Rectal smooth muscle tissue (tissue), 1 donor: ENCODE measurements at regions not wholly inside any gene's neighbourhood (a gene's known extent, or its start where the extent isn't known, plus 50 kb on each side); places are given as distances from the start of the nearest gene placed in this dataset.
A peak's percentile ranks its signal among the peaks of the same experiment; 100 is the strongest.
"Not testable (repeated sequence)": the region's sequence is repeated elsewhere in the genome, so short reads cannot be mapped to it uniquely, and the experiment has no call there.

Source experiments
- H3K27ac ChIP-seq: one replicate; pipeline ENCODE4 v1.7.0; 2013; ENCODE audit warnings: low read depth, low read length, inconsistent platforms
- H3K27me3 ChIP-seq: one replicate; pipeline ENCODE4 v1.7.0; 2013; ENCODE audit warnings: low read length; ENCODE audit not compliant: control insufficient read depth, insufficient read depth
- H3K36me3 ChIP-seq: one replicate; pipeline ENCODE4 v1.7.0; 2013; ENCODE audit warnings: low read length; ENCODE audit not compliant: control insufficient read depth, insufficient read depth
- H3K4me1 ChIP-seq: one replicate; pipeline ENCODE4 v1.7.0; 2013; ENCODE audit warnings: low read length; ENCODE audit not compliant: control insufficient read depth, insufficient read depth
- H3K4me3 ChIP-seq: one replicate; pipeline ENCODE4 v1.7.0; 2013; ENCODE audit warnings: low read length
- H3K9ac ChIP-seq: one replicate; pipeline ENCODE4 v1.7.0; 2013; ENCODE audit warnings: low read length

DNA sequence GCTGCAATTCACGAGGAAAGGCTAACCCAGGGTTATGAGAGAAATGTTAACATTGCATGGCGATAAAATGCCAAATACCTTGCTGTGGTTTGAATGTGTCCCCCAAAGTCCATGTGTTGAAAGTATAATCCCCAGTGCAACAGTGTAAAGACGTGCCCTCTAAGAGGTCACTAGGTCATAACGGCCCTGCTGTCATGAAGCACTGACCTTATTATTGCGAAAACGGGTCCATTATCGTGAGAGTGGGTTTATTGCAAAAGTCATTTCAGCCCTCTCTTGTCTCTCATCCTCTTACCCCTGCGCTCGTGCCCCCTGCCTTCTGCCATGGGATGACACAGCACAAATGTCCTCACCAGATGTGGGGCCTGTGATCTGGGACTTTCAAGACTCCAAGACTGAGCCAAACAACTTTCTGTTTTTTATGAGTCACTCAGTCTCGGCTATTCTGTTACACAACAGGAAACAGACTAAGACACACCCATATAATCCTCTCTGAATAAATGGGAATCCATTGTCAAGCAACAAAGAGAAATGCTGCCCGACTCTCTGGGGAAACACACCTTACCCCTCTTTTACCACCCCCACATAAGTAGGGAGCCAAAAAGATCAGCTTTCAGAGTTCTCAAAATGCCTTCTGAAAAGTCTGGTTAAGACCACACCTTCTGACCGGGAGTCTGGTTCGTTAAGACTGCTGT is 73.1 kb upstream of the UCN3 start:
- H3K4me3 ChIP-seq, result peak overlapping the region; percentile 43
- peaks cover 3% of the 10 kb centered on the region for H3K4me1 ChIP-seq
- peak overlapping the region; percentile 1 for H3K9ac ChIP-seq
- peak overlapping the region; percentile 40 for H3K27ac ChIP-seq
- H3K36me3 ChIP-seq, result no peaks in the 10 kb centered on the region
- no peaks in the 10 kb centered on the region for H3K27me3 ChIP-seq

DNA sequence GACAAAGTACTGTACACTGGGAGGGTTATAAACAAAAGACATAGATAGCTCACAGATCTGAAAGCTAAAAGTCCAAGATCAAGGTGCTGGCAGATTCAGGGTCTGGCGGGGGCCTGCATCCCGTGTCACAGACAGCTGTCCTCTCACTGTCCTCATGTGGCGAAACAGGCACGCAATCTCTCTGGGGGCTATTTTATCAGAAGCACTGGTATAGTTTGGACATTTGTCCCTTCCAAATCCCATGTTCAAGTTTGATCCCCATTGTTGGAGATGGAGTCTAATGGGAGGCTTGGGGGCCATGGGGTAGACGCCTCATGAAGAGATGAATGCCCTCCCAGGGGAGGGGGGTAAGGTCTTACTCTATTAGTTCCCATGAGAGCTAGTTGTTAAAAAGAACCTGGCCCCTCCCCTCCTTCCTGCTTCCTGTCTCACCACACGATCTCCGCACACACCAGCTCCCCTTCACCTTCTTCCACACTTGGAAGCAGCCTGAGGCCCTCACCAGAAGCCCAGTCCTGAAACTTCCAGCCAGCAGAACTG is 72.5 kb upstream of the UCN3 start:
- H3K4me1 ChIP-seq, result peaks cover 3% of the 10 kb centered on the region

DNA sequence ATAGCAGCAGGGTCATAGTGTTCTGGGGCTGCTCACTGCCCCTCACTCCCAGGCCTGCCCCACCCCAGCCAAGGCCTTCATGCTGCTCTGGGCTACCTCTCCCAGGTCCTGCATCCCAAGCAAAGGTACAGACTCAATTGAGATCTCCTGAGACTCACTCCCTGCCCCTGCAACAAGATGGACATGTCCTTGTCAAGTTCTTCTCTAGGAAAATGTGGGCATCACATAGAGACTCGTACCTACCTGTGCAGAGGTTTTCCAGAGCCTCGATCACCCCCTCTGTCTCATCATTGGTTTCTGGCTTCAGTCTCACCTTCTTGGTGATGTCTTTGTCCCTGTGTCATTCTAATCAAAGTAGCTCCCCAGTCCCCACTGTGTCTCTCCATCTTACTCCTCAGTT is 71.8 kb upstream of the UCN3 start:
- H3K36me3 ChIP-seq, H3K4me3 ChIP-seq, H3K27ac ChIP-seq, H3K9ac ChIP-seq, H3K27me3 ChIP-seq, H3K4me1 ChIP-seq: not testable (repeated sequence)

More for the DNA sequence above, 72.5 kb upstream of the UCN3 start:
- H3K36me3 ChIP-seq, result no peaks in the 10 kb centered on the region
- peak overlapping the region; percentile 1 for H3K9ac ChIP-seq
- peak overlapping the region; percentile 40 for H3K27ac ChIP-seq
- H3K4me3 ChIP-seq, result peak overlapping the region; percentile 43
- no peaks in the 10 kb centered on the region for H3K27me3 ChIP-seq

DNA sequence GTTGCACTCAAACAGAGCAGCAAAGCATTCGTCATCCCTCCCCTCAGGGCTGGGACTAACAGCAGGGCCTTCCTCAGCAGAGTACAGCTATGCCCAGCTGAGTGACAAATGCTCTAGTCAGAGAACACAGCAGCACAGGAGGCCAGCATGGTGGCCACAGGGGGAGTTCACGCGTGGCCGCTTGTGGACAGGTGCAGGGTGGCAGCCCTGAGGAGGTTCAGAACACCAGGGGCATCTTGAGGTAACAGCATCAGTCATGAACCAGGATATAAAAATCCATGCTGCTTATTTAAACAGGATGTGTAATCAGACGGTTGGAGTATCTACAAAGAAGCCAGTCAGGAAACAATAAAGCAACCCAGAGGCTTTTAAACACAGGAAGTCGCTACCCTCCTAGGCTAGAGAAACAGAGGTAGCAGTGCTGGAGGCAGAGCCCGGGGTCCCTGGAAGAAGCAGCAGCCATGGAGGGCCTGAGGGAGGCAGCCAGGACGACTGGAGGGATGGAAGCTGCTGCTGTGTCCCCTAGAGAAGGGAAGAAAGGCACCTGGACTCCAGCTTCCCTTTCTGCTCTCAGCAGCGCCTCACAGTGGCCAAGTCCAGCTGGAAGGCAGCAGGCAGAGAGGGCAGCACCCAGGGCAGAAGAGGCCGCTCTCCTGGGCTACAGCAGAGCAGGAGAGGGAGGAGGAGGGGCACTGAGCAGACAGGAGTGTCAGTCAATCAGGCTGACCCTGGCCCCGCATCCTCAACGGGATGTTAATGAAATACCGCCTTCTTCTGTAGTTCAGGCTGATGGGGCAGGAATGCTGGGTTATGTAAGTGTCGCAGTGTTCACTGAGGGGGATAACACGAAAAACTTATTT is 70.8 kb upstream of the UCN3 start:
- H3K4me1 ChIP-seq, result peaks cover 3% of the 10 kb centered on the region
- no peaks in the 10 kb centered on the region for H3K36me3 ChIP-seq
- H3K4me3 ChIP-seq, result no peak overlapping the region
- no peak overlapping the region for H3K9ac ChIP-seq
- no peak overlapping the region for H3K27ac ChIP-seq
- no peaks in the 10 kb centered on the region for H3K27me3 ChIP-seq

DNA sequence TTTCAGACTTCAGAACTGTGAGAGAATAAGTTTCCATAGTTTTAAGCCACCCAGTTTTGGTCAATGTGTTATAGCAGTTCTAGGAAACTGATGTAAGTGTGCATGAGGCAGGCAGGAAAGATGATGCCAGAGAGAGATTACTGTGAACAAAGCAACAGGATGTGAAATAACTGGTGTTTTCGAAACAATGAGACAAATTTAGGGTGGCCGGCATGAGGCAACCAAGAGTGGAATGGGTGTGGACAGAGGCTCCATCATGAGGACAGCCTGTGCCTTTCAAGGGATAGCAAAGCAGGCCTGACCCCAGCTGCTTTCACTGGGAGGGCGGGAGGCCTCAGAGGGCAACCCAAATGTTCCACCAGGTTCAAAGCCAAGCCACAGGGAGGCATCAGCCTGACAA is 67.3 kb upstream of the UCN3 start:
- no peaks in the 10 kb centered on the region for H3K27me3 ChIP-seq
- no peak overlapping the region for H3K27ac ChIP-seq
- no peaks in the 10 kb centered on the region for H3K36me3 ChIP-seq
- no peak overlapping the region for H3K9ac ChIP-seq
- no peak overlapping the region for H3K4me3 ChIP-seq
- H3K4me1 ChIP-seq, result no peaks in the 10 kb centered on the region

DNA sequence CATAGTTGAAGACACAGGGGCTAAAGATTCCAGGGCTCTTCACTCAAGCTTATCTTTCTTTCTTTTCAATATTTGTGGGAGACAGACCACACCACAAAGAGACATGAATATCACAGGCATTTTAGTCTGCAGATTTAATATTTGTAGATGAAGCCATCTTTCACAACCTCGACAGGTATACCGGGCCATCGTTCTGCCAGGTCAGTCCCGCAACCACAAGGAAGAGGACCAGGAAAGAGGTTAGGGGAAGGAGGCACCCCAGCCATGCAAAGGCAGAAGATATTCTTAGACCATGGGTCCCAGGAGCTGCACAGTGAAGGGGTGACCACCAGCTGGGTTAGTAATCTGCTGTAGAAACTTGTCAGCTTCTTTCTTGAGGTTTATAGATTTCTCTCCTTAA is 66.8 kb upstream of the UCN3 start:
- Histone ChIP-seq H3K4me1 (no peaks in the 10 kb centered on the region), H3K27me3 (no peaks in the 10 kb centered on the region), H3K36me3 (no peaks in the 10 kb centered on the region), H3K4me3 (no peak overlapping the region), H3K9ac (no peak overlapping the region), H3K27ac (no peak overlapping the region)

DNA sequence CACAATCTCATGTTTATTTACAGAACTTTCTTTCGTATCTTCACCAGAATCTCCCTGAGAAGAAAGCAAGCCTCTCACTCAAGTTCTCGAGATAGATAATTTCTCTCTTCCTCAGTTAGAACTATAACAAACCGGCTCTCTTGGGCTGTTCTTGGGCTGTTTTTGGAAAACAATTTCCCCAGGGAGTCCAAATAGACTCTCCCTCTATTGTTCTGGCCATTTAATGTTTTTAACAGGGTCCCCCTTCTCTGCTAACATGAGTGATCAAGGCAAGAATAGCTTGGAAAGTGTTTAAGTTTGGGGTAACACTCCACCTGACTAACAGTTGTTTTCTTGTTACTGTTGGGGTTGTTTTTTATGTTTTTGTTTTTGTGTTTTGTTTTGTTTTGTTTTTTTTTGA is 64.8 kb upstream of the UCN3 start:
- H3K4me1 ChIP-seq, result no peaks in the 10 kb centered on the region
- no peaks in the 10 kb centered on the region for H3K27me3 ChIP-seq
- H3K27ac ChIP-seq, result no peak overlapping the region
- H3K36me3 ChIP-seq, result no peaks in the 10 kb centered on the region
- H3K9ac ChIP-seq, result no peak overlapping the region
- no peak overlapping the region for H3K4me3 ChIP-seq

DNA sequence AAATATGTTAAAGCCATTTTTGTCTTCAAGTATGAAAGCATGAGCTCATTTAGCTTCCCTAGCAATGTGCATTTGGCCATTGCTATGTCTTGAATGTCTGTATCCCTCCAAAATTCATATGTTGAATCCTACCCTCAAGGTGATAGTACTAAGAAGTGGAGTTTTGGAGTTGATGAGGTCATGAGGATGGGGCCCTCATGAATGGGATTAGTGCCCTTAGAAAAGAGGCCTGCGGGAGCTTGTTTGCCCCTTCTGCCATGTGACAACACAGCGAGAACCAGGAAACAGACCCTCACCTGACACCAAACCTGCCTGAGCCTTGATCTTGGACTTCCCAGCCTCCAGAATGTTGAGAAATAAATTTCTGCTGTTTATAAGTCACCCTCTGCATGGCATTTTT is 61.3 kb upstream of the UCN3 start:
- H3K27me3 ChIP-seq, result no peaks in the 10 kb centered on the region
- H3K9ac ChIP-seq, result no peak overlapping the region
- no peak overlapping the region for H3K27ac ChIP-seq
- no peak overlapping the region for H3K4me3 ChIP-seq
- H3K4me1 ChIP-seq, result no peaks in the 10 kb centered on the region
- no peaks in the 10 kb centered on the region for H3K36me3 ChIP-seq

DNA sequence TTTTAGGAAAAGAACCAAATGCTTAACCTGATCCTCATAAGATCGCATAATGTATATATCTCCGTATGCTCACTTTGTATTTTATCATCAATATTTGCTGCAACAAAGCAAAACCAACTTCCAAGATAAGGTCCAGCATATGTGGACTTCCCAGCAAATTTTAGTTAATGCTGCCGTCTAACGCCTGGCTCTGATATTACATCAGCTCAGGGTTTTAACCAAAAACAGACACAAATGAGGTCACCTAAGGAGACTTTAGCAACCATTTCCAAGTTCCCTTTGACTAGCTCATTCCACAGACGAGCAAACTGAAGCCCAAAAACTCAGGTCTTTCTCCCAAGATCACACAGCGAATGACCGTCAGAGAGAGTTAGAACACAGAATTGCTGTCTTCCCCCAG is 59.4 kb upstream of the UCN3 start:
- H3K27me3 ChIP-seq, result no peaks in the 10 kb centered on the region
- H3K9ac ChIP-seq, result no peak overlapping the region
- H3K27ac ChIP-seq, result no peak overlapping the region
- no peaks in the 10 kb centered on the region for H3K4me1 ChIP-seq
- H3K36me3 ChIP-seq, result no peaks in the 10 kb centered on the region
- no peak overlapping the region for H3K4me3 ChIP-seq

DNA sequence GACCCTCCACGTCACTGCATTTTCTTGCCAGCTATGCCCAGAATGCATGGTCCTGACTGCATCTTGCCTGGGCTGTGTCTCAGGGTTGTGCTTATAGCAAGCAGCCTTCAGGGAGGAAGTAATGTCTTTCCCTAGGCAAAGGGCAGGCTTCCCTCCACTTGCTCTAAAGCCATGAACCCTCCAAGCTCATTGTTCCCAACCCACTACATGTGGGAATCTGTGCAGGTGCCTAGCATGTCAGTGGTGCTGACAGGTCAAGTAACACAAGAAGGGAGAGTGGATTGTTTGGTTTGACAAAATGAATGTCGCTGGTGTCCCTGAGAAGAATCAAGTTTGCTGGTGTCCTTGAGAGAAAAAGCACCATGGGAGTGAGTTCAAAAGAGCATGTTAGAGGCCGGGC is 53.9 kb upstream of the UCN3 start:
- H3K36me3 ChIP-seq, result no peaks in the 10 kb centered on the region
- no peak overlapping the region for H3K4me3 ChIP-seq
- no peaks in the 10 kb centered on the region for H3K4me1 ChIP-seq
- no peaks in the 10 kb centered on the region for H3K27me3 ChIP-seq
- H3K27ac ChIP-seq, result no peak overlapping the region
- H3K9ac ChIP-seq, result no peak overlapping the region

DNA sequence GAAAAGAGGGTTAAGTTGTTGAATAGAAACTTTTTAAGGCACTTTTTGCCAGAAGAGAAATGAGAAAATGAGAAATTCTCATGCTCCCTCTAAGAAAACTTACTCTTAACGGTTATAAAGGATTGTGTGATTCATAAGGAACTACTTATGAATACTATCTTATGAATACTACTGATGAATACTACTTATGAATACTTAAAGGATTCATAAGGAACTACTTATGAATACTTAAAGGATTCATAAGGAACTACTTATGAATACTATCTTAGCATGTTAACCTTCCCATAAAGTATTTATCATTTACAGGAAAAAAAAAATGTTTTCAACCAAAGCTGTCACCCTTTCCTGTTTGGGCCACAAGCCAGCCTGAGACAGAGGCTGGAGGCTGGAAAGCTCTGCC is 53.1 kb upstream of the UCN3 start:
- Histone ChIP-seq H3K27ac (no peak overlapping the region), H3K4me1 (no peaks in the 10 kb centered on the region), H3K4me3 (no peak overlapping the region), H3K36me3 (no peaks in the 10 kb centered on the region), H3K27me3 (no peaks in the 10 kb centered on the region), H3K9ac (no peak overlapping the region)

DNA sequence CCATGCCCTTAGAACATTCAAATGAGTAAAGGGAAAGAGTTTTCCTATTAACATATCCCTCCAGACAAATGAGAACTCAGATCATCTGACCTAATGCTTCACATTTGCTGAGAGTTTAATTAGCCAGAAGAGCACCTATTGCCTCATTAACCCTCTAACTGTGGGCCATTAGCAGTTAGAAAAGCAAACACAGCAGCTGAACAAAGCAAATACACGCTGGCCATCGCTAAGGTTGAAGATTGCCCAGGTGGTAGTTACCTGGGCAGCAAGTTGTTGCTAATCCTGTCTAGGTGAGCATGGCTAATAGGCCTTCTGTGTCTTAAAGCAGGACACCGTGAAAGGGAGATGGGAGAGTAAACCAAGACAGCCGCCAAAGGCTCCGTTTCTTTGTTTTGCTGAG is 49.9 kb upstream of the UCN3 start:
- no peak overlapping the region for H3K9ac ChIP-seq
- H3K27ac ChIP-seq, result no peak overlapping the region
- H3K36me3 ChIP-seq, result no peaks in the 10 kb centered on the region
- no peak overlapping the region for H3K4me3 ChIP-seq
- H3K27me3 ChIP-seq, result no peaks in the 10 kb centered on the region
- H3K4me1 ChIP-seq, result no peaks in the 10 kb centered on the region
